WTC11 (cell line): ENCODE measurements at regions not wholly inside any gene's neighbourhood (a gene's known extent, or its start where the extent isn't known, plus 50 kb on each side); places are given as distances from the start of the nearest gene placed in this dataset.

Experiments used
- ATAC-seq: fragments of 200-7000 bp; cut with Tn5 transposase; 2 replicates; pipeline ENCODE4 v1.10.0; 2021; ENCODE audit warnings: mild to moderate bottlenecking, moderate library complexity
- CTCF ChIA-PET: fragments of 300-600 bp; sonication (Branson Sonifier 250); formaldehyde crosslinking; loops from one replicate; lab custom pipeline; 2021; ENCODE audit warnings: antibody characterized with exemption; lab: Charles Lee
- POLR2A ChIA-PET: fragments of 350-600 bp; sonication (Branson Sonifier 250); formaldehyde crosslinking; loops from one replicate; lab custom pipeline; 2021; ENCODE audit warnings: antibody characterized with exemption; lab: Charles Lee
- DNase-seq: peaks from one replicate; pipeline ENCODE4 v3.0.0; 2021; ENCODE audit warnings: low spot score
- H3K27ac Mint-ChIP-seq: 2 replicates; pipeline ENCODE4 v1.8.0; 2021; ENCODE audit warnings: mixed read lengths
- H3K27me3 Mint-ChIP-seq: 2 replicates; pipeline ENCODE4 v1.8.0; 2021; ENCODE audit warnings: low read depth, mild to moderate bottlenecking, moderate library complexity, mixed read lengths
- H3K36me3 Mint-ChIP-seq: 2 replicates; pipeline ENCODE4 v1.8.0; 2021; ENCODE audit warnings: mixed read lengths
- H3K4me1 Mint-ChIP-seq: 2 replicates; pipeline ENCODE4 v1.8.0; 2022; ENCODE audit warnings: mixed read lengths
- H3K4me3 Mint-ChIP-seq: 2 replicates; pipeline ENCODE4 v1.8.0; 2021; ENCODE audit warnings: mild to moderate bottlenecking, moderate library complexity, mixed read lengths
- H3K9me3 Mint-ChIP-seq: 2 replicates; pipeline ENCODE4 v1.8.0; 2021; ENCODE audit warnings: mixed read lengths
- AR ChIP-seq: fragments of 250-450 bp; sonication (Bioruptor Pico); IDR thresholded peaks from 2 replicates; pipeline ENCODE4 v1.9.0; 2021; ENCODE audit warnings: mild to moderate bottlenecking
- ATF2 ChIP-seq: sonication (generic); formaldehyde crosslinking; IDR thresholded peaks from 2 replicates; pipeline ENCODE4 v1.8.1; 2022; ENCODE audit warnings: low read depth, missing genetic modification reagents, borderline replicate concordance
- CBFB ChIP-seq: sonication (generic); formaldehyde crosslinking; IDR thresholded peaks from 2 replicates; pipeline ENCODE4 v1.8.1; 2022; ENCODE audit warnings: mild to moderate bottlenecking, low read depth, missing genetic modification reagents
- E2F5 ChIP-seq: sonication (generic); formaldehyde crosslinking; IDR thresholded peaks from 2 replicates; pipeline ENCODE4 v1.8.1; 2022; ENCODE audit warnings: mild to moderate bottlenecking, moderate library complexity, missing genetic modification reagents
- GRHL2 ChIP-seq: fragments of 250-450 bp; sonication (Bioruptor Pico); IDR thresholded peaks from 2 replicates; pipeline ENCODE4 v1.8.0; 2022; ENCODE audit warnings: mild to moderate bottlenecking, moderate library complexity; ENCODE audit not compliant: insufficient replicate concordance, severe bottlenecking
- GTF2I ChIP-seq: fragments of 250-450 bp; sonication (Bioruptor Pico); conservative IDR thresholded peaks from 2 replicates; pipeline ENCODE4 v1.4.0; 2021; ENCODE audit warnings: mild to moderate bottlenecking
- MXD4 ChIP-seq: fragments of 250-450 bp; sonication (Bioruptor Pico); IDR thresholded peaks from 2 replicates; pipeline ENCODE4 v1.8.0; 2021; ENCODE audit warnings: mild to moderate bottlenecking, moderate library complexity, borderline replicate concordance
- SMAD3 ChIP-seq: sonication (generic); formaldehyde crosslinking; IDR thresholded peaks from 2 replicates; pipeline ENCODE4 v1.8.0; 2022; ENCODE audit warnings: missing genetic modification reagents, mild to moderate bottlenecking, borderline replicate concordance
- SMAD4 ChIP-seq: sonication (generic); formaldehyde crosslinking; IDR thresholded peaks from 2 replicates; pipeline ENCODE4 v1.8.0; 2022; ENCODE audit warnings: mild to moderate bottlenecking, missing genetic modification reagents
- TP53 ChIP-seq: sonication (generic); formaldehyde crosslinking; IDR thresholded peaks from 2 replicates; pipeline ENCODE4 v1.8.1; 2023; ENCODE audit warnings: mild to moderate bottlenecking, missing genetic modification reagents
- ZNF263 ChIP-seq: sonication (generic); formaldehyde crosslinking; IDR thresholded peaks from 2 replicates; pipeline ENCODE4 v1.8.1; 2022; ENCODE audit warnings: low read depth, mild to moderate bottlenecking, moderate library complexity, missing genetic modification reagents
- ZNF532 ChIP-seq: fragments of 250-450 bp; sonication (Bioruptor Pico); IDR thresholded peaks from 2 replicates; pipeline ENCODE4 v1.9.0; 2021; ENCODE audit warnings: mild to moderate bottlenecking, borderline replicate concordance
- ZSCAN18 ChIP-seq: fragments of 250-450 bp; sonication (Bioruptor Pico); IDR thresholded peaks from 2 replicates; pipeline ENCODE4 v2.1.2; 2022; ENCODE audit warnings: mild to moderate bottlenecking, moderate library complexity

GRCh38 chr2:240253583-240254145 is 113.2 kb upstream of the OTOS start (continued):
- no peak for TF ChIP-seq ATF2 (CRISPR knock-in tag)
- TF ChIP-seq SMAD3 = no peak
- no peak for TF ChIP-seq ZNF263 (CRISPR knock-in tag)
- no peak for TF ChIP-seq GRHL2 (CRISPR knock-in tag)
- no peak for TF ChIP-seq TP53 (CRISPR knock-in tag)
- TF ChIP-seq ZNF532 (CRISPR knock-in tag) = no peak
- TF ChIP-seq AR (CRISPR knock-in tag) = no peak
- TF ChIP-seq GTF2I = no peak

- H3K27ac Mint-ChIP-seq = no peak overlapping the region
- H3K4me3 Mint-ChIP-seq = no peak overlapping the region
- no peak for DNase-seq
- H3K36me3 Mint-ChIP-seq = peaks cover 5% of the 10 kb centered on the region; the same call in 1 of the 2 replicates
- TF ChIP-seq ZSCAN18 = no peak
- TF ChIP-seq E2F5 (CRISPR knock-in tag) = no peak
- TF ChIP-seq MXD4 = no peak
- no peak for TF ChIP-seq SMAD4
- no peak for TF ChIP-seq ZNF263 (CRISPR knock-in tag)
- no peak for TF ChIP-seq CBFB (CRISPR knock-in tag)
- POLR2A ChIA-PET = no interaction called here
- H3K27me3 Mint-ChIP-seq = 0 out of 2 replicates have a peak, but pooled peaks cover 1% of the 10 kb centered on the region
- peaks cover 6% of the 10 kb centered on the region for H3K9me3 Mint-ChIP-seq
- peaks cover 13% of the 10 kb centered on the region for H3K4me1 Mint-ChIP-seq
- no peak for ATAC-seq
- CTCF ChIA-PET = interaction anchor here (1.4 kb wide), 1 partner anchor 22 kb away, joined by 4 read pairs; no protein-coding TSS in a partner anchor
Measured at GRCh38 chr2:240254337-240255164, 114.1 kb upstream of the OTOS start.
